ENCODE measurements at regions not wholly inside any gene's neighbourhood (a gene's known extent, or its start where the extent isn't known, plus 50 kb on each side); places are given as distances from the start of the nearest gene placed in this dataset.
"Not testable (repeated sequence)": the region's sequence is repeated elsewhere in the genome, so short reads cannot be mapped to it uniquely, and the experiment has no call there.

DNA sequence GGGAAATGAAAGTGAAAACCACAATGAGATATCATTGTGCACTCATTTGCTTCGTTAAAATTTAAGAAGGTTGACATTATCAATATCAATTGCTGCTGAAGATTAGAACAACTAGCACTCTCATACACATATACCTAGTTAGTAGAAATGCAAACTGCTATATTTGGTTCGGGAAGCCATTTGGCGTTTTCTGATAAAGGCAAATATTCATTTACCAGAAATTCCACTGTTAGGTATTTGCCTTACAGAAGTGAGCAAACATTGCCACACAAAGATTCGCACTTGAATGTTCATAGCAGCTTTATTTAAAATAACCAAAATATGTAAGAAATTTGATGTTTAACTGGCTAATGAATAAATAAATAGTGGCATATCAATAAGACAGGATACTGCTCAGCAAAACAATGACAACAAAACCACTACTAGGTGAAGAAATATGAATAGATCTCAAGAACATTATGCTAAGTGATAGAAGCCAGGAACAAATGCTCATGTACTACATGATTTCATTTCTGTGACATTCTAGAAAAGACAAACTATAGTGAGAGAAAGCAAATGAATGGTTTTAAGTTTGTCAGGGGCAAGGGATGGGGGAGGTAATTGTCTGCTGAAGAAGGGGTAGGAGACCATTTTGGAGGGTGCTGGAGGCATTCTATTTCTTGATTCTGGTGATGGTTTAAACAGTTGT lies 387.8 kb downstream of the PTH2R start:
- intact Hi-C loops (cut with micrococcal nuclease): no loop called here
- DNase-seq (no peak), ATAC-seq (no peak)
- Histone ChIP-seq H3K4me1 (ENCODE audit: insufficient read depth, low read length) (no peaks in the 10 kb centered on the region), H3F3A (ENCODE audit: low read length, unreplicated experiment) (no peaks in the 10 kb centered on the region), H3K27me3 (ENCODE audit: low read length) (no peaks in the 10 kb centered on the region), H3K4me2 (ENCODE audit: low read length) (no peak overlapping the region), H3K9ac (ENCODE audit: low read length) (no peak overlapping the region), H2AFZ (ENCODE audit: low read length) (no peak overlapping the region), H3K9me2 (replicated peaks; ENCODE audit: low read length) (no peaks in the 10 kb centered on the region), H4K20me1 (ENCODE audit: low read length) (no peaks in the 10 kb centered on the region), H3K79me2 (ENCODE audit: low read length) (no peaks in the 10 kb centered on the region), H3K36me3 (ENCODE audit: low read depth, low read length) (no peaks in the 10 kb centered on the region), H3K27ac (ENCODE audit: low read length) (no peak overlapping the region), H3K9me3 (ENCODE audit: low read length) (no peaks in the 10 kb centered on the region), H3K4me3 (ENCODE audit: low read length) (no peak overlapping the region)
- no TSS peak for BruUV-seq (replicated peaks)
- CTCF ChIA-PET: no interaction called here
- POLR2A ChIA-PET (ENCODE audit: unreplicated experiment): no interaction called here
- no peak for TF ChIP-seq EZH2 (IDR thresholded peaks at IDR 0.05; ENCODE audit: low read length, unreplicated experiment)
- no peak for TF ChIP-seq EZH2phosphoT487 (IDR thresholded peaks at IDR 0.05; ENCODE audit: borderline replicate concordance, low read length)
- TF ChIP-seq, protein P1, sequence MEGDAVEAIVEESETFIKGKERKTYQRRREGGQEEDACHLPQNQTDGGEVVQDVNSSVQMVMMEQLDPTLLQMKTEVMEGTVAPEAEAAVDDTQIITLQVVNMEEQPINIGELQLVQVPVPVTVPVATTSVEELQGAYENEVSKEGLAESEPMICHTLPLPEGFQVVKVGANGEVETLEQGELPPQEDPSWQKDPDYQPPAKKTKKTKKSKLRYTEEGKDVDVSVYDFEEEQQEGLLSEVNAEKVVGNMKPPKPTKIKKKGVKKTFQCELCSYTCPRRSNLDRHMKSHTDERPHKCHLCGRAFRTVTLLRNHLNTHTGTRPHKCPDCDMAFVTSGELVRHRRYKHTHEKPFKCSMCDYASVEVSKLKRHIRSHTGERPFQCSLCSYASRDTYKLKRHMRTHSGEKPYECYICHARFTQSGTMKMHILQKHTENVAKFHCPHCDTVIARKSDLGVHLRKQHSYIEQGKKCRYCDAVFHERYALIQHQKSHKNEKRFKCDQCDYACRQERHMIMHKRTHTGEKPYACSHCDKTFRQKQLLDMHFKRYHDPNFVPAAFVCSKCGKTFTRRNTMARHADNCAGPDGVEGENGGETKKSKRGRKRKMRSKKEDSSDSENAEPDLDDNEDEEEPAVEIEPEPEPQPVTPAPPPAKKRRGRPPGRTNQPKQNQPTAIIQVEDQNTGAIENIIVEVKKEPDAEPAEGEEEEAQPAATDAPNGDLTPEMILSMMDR (conservative IDR thresholded peaks at IDR 0.05; ENCODE audit: low read depth, low read length): no peak

DNA sequence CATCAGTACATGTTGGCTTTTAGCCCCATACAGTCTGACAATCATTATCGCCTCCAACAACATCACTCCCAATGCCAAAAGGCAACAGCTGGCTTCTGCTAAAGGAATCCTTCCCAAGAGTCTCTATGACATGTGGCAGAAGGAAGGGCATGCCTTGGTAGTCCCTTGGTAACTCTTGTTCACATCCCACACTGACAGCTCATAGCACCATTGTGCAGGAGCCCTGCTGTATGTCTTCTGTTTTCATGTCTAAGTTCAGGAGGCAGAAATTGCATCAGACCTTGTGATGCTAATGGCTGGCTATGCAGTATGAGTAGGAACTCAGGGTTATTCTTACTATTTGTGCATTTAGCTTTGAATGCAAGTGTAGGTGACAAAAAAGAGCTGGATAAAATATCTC lies 392.1 kb downstream of the PTH2R start:
- H2AFZ ChIP-seq (ENCODE audit: low read length): no peak overlapping the region
- ATAC-seq: no peak
- no peaks in the 10 kb centered on the region for H3K9me2 ChIP-seq (replicated peaks; ENCODE audit: low read length)
- no peaks in the 10 kb centered on the region for H3K4me1 ChIP-seq (ENCODE audit: insufficient read depth, low read length)
- no peak overlapping the region for H3K4me2 ChIP-seq (ENCODE audit: low read length)
- ChIA-PET POLR2A (ENCODE audit: unreplicated experiment) (no interaction called here), CTCF (no interaction called here)
- no peaks in the 10 kb centered on the region for H3K27me3 ChIP-seq (ENCODE audit: low read length)
- no peaks in the 10 kb centered on the region for H3K79me2 ChIP-seq (ENCODE audit: low read length)
- H3F3A ChIP-seq (ENCODE audit: low read length, unreplicated experiment): no peaks in the 10 kb centered on the region
- no peak for DNase-seq
- no peak overlapping the region for H3K9ac ChIP-seq (ENCODE audit: low read length)
- no TSS peak for BruUV-seq (replicated peaks)
- H3K4me3 ChIP-seq (ENCODE audit: low read length): no peak overlapping the region
- no peaks in the 10 kb centered on the region for H3K36me3 ChIP-seq (ENCODE audit: low read depth, low read length)
- H3K27ac ChIP-seq (ENCODE audit: low read length): no peak overlapping the region
- no peaks in the 10 kb centered on the region for H4K20me1 ChIP-seq (ENCODE audit: low read length)
- TF ChIP-seq EZH2phosphoT487 (IDR thresholded peaks at IDR 0.05; ENCODE audit: borderline replicate concordance, low read length): no peak
- TF ChIP-seq, protein P1 (conservative IDR thresholded peaks at IDR 0.05; ENCODE audit: low read depth, low read length): no peak
- TF ChIP-seq EZH2 (IDR thresholded peaks at IDR 0.05; ENCODE audit: low read length, unreplicated experiment): no peak
- intact Hi-C loops (cut with micrococcal nuclease): no loop called here
- no peaks in the 10 kb centered on the region for H3K9me3 ChIP-seq (ENCODE audit: low read length)

DNA sequence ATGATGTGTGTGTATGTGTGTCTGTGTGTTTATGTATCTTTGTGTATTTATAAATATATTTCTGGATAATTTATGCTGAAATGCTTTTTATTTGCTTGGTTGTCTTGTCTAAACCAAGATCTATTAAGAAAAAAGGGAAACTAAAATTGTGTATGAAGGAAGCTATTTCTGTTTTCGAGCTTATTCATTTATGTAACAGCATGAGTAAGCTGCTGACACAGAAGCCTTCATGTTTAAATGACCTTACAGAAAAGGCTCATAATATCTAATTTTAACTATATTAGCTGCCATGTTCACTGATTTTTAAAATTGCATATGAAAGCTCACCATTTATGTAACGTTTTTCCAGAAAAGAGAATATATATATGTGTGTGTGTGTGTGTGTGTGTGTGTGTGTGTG lies 392.8 kb downstream of the PTH2R start:
- DNase-seq: no peak
- Histone ChIP-seq H3K9me3 (ENCODE audit: low read length) (no peaks in the 10 kb centered on the region), H2AFZ (ENCODE audit: low read length) (no peak overlapping the region), H3K4me2 (ENCODE audit: low read length) (no peak overlapping the region), H3K27ac (ENCODE audit: low read length) (no peak overlapping the region), H3K9ac (ENCODE audit: low read length) (no peak overlapping the region), H3F3A (ENCODE audit: low read length, unreplicated experiment) (no peaks in the 10 kb centered on the region), H3K79me2 (ENCODE audit: low read length) (no peaks in the 10 kb centered on the region), H3K4me1 (ENCODE audit: insufficient read depth, low read length) (no peaks in the 10 kb centered on the region), H4K20me1 (ENCODE audit: low read length) (no peaks in the 10 kb centered on the region), H3K4me3 (ENCODE audit: low read length) (no peak overlapping the region), H3K36me3 (ENCODE audit: low read depth, low read length) (no peaks in the 10 kb centered on the region), H3K27me3 (ENCODE audit: low read length) (no peaks in the 10 kb centered on the region), H3K9me2 (replicated peaks; ENCODE audit: low read length) (no peaks in the 10 kb centered on the region)
- ATAC-seq: no peak
- no peak for TF ChIP-seq EZH2 (IDR thresholded peaks at IDR 0.05; ENCODE audit: low read length, unreplicated experiment)
- TF ChIP-seq, protein P1 (conservative IDR thresholded peaks at IDR 0.05; ENCODE audit: low read depth, low read length): no peak
- TF ChIP-seq EZH2phosphoT487 (IDR thresholded peaks at IDR 0.05; ENCODE audit: borderline replicate concordance, low read length): no peak
- intact Hi-C loops (cut with micrococcal nuclease): no loop called here
- BruUV-seq (replicated peaks): no TSS peak
- ChIA-PET POLR2A (ENCODE audit: unreplicated experiment) (no interaction called here), CTCF (no interaction called here)

DNA sequence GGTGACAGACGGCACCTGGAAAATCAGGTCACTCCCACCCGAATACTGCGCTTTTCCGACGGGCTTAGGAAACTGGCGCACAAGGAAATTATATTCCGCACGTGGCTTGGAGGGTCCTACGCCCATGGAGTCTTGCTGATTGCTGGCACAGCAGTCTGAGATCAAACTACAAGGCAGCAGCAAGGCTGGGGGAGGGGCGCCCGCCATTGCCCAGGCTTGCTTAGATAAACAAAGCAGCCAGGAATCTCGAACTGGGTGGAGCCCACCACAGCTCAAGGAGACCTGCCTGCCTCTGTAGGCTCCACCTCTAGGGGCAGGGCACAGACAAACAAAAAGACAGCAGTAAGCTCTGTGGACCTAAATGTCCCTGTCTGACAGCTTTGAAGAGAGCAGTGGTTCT lies 394.3 kb downstream of the PTH2R start:
- H3K9me3 ChIP-seq (ENCODE audit: low read length); ATAC-seq; DNase-seq; H3K4me2 ChIP-seq (ENCODE audit: low read length); H3F3A ChIP-seq (ENCODE audit: low read length, unreplicated experiment); H3K4me3 ChIP-seq (ENCODE audit: low read length); H3K4me1 ChIP-seq (ENCODE audit: insufficient read depth, low read length); H2AFZ ChIP-seq (ENCODE audit: low read length); H3K36me3 ChIP-seq (ENCODE audit: low read depth, low read length); H3K9me2 ChIP-seq (replicated peaks; ENCODE audit: low read length); H3K27me3 ChIP-seq (ENCODE audit: low read length); intact Hi-C loops (cut with micrococcal nuclease); H3K27ac ChIP-seq (ENCODE audit: low read length); H3K79me2 ChIP-seq (ENCODE audit: low read length); CTCF ChIA-PET; H3K9ac ChIP-seq (ENCODE audit: low read length); BruUV-seq (replicated peaks); POLR2A ChIA-PET (ENCODE audit: unreplicated experiment); H4K20me1 ChIP-seq (ENCODE audit: low read length): not testable (repeated sequence)

Measured in PC-3 (cell line).